ENCODE measurements at regions not wholly inside any gene's neighbourhood (a gene's known extent, or its start where the extent isn't known, plus 50 kb on each side); places are given as distances from the start of the nearest gene placed in this dataset.

GRCh38 chr3:135368316-135368715, 573.3 kb downstream of the EPHB1 start:
- Histone ChIP-seq H2AFZ (ENCODE audit: low read length) (no peak overlapping the region), H3K4me3 (ENCODE audit: insufficient read depth, low read length) (no peak overlapping the region), H3K4me1 (ENCODE audit: insufficient read depth, low read length) (no peaks in the 10 kb centered on the region), H4K20me1 (ENCODE audit: insufficient read depth, low read length) (no peaks in the 10 kb centered on the region), H3K9me3 (ENCODE audit: low read depth, low read length) (no peaks in the 10 kb centered on the region), H3K27me3 (ENCODE audit: insufficient read depth, low read length) (no peaks in the 10 kb centered on the region), H3K4me2 (ENCODE audit: insufficient read depth, low read length) (no peak overlapping the region), H3K79me2 (ENCODE audit: insufficient read depth, low read length) (no peaks in the 10 kb centered on the region), H3K36me3 (ENCODE audit: insufficient read depth, low read length) (no peaks in the 10 kb centered on the region), H3K27ac (ENCODE audit: low read depth, low read length) (no peak overlapping the region)
- no peak for DNase-seq (ENCODE audit: insufficient read length, low spot score, missing footprints)
- TF ChIP-seq CTCF (IDR thresholded peaks at IDR 0.05; ENCODE audit: extremely low read depth, low read depth, low read length): no peak

- TF ChIP-seq CTCF (IDR thresholded peaks at IDR 0.05; ENCODE audit: extremely low read depth, low read depth, low read length): no peak
- no peak for DNase-seq (ENCODE audit: insufficient read length, low spot score, missing footprints)
- Histone ChIP-seq H3K9me3 (ENCODE audit: low read depth, low read length) (no peaks in the 10 kb centered on the region), H3K4me1 (ENCODE audit: insufficient read depth, low read length) (no peaks in the 10 kb centered on the region), H2AFZ (ENCODE audit: low read length) (no peak overlapping the region), H4K20me1 (ENCODE audit: insufficient read depth, low read length) (no peaks in the 10 kb centered on the region), H3K27me3 (ENCODE audit: insufficient read depth, low read length) (no peaks in the 10 kb centered on the region), H3K4me2 (ENCODE audit: insufficient read depth, low read length) (no peak overlapping the region), H3K27ac (ENCODE audit: low read depth, low read length) (no peak overlapping the region), H3K36me3 (ENCODE audit: insufficient read depth, low read length) (no peaks in the 10 kb centered on the region), H3K4me3 (ENCODE audit: insufficient read depth, low read length) (no peak overlapping the region), H3K79me2 (ENCODE audit: insufficient read depth, low read length) (no peaks in the 10 kb centered on the region)
Measured at GRCh38 chr3:135368781-135369180, 573.7 kb downstream of the EPHB1 start.

DNA sequence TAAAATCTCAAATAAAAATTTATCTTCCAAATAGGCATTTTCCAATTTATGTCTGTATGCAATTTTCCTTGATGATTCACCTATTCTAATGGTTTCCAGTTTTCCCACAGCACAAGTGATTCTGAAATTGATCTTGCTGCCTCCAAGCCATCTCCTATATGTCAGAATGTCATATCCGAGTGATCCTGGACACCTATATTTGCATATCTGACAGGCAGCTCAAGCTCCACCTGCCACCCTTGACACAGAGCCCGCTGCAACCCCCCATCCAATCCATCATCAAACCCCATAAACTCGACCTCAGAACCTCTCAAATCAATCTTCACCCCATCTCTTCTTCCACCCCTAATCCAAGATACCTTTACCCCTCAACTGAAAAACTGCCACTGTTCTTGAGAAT, 579.5 kb downstream of the EPHB1 start:
- H3K36me3 ChIP-seq (ENCODE audit: insufficient read depth, low read length): no peaks in the 10 kb centered on the region

DNA sequence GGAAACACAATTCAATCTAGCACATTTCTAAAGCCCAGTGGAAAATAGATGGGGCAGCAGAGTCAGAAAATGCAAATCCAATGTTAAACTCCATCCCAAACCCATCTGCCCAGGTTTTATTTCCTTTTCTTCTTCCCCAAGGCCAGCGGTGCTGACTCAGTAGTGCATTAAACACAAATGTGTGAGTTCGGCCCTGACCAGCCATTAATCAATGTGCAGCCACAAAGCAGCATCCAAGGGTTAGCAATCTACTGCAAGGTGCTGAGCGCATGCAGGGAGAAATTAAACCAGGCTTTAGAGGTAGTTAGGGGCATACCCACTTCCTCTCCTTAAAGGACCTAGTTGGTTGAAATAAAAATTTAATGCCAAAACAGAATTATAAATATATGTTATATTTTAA, 583.3 kb upstream of the PPP2R3A start:
- H3K27ac ChIP-seq (ENCODE audit: low read depth, low read length): no peak overlapping the region
- H2AFZ ChIP-seq (ENCODE audit: low read length): no peak overlapping the region
- no peak for DNase-seq (ENCODE audit: insufficient read length, low spot score, missing footprints)
- H3K9me3 ChIP-seq (ENCODE audit: low read depth, low read length): no peaks in the 10 kb centered on the region
- no peaks in the 10 kb centered on the region for H3K27me3 ChIP-seq (ENCODE audit: insufficient read depth, low read length)
- TF ChIP-seq CTCF (IDR thresholded peaks at IDR 0.05; ENCODE audit: extremely low read depth, low read depth, low read length): no peak
- H3K79me2 ChIP-seq (ENCODE audit: insufficient read depth, low read length): no peaks in the 10 kb centered on the region
- no peak overlapping the region for H3K4me2 ChIP-seq (ENCODE audit: insufficient read depth, low read length)
- no peaks in the 10 kb centered on the region for H3K36me3 ChIP-seq (ENCODE audit: insufficient read depth, low read length)
- H3K4me1 ChIP-seq (ENCODE audit: insufficient read depth, low read length): no peaks in the 10 kb centered on the region
- H3K4me3 ChIP-seq (ENCODE audit: insufficient read depth, low read length): no peak overlapping the region
- no peaks in the 10 kb centered on the region for H4K20me1 ChIP-seq (ENCODE audit: insufficient read depth, low read length)

More for the DNA sequence above, 579.5 kb downstream of the EPHB1 start:
- Histone ChIP-seq H3K4me2 (ENCODE audit: insufficient read depth, low read length) (no peak overlapping the region), H3K79me2 (ENCODE audit: insufficient read depth, low read length) (no peaks in the 10 kb centered on the region), H3K4me3 (ENCODE audit: insufficient read depth, low read length) (no peak overlapping the region), H4K20me1 (ENCODE audit: insufficient read depth, low read length) (no peaks in the 10 kb centered on the region), H3K9me3 (ENCODE audit: low read depth, low read length) (no peaks in the 10 kb centered on the region), H3K27me3 (ENCODE audit: insufficient read depth, low read length) (no peaks in the 10 kb centered on the region), H3K4me1 (ENCODE audit: insufficient read depth, low read length) (no peaks in the 10 kb centered on the region), H2AFZ (ENCODE audit: low read length) (no peak overlapping the region), H3K27ac (ENCODE audit: low read depth, low read length) (no peak overlapping the region)
- DNase-seq (ENCODE audit: insufficient read length, low spot score, missing footprints): no peak
- no peak for TF ChIP-seq CTCF (IDR thresholded peaks at IDR 0.05; ENCODE audit: extremely low read depth, low read depth, low read length)
